Fibroblast of lung (primary cell): ENCODE measurements at regions not wholly inside any gene's neighbourhood (a gene's known extent, or its start where the extent isn't known, plus 50 kb on each side); places are given as distances from the start of the nearest gene placed in this dataset.

Experiments used
- DNase-seq, 2 donors: peaks; one replicate each; pipeline versions ENCODE4 v3.0.0 to v3.0.0-alpha.2; 2010; ENCODE audit warnings: low read depth in 2 of 2
- H2AFZ ChIP-seq: 2 replicates; pipeline ENCODE4 v1.5.1; 2012; ENCODE audit warnings: low read length, control low read depth, inconsistent platforms
- H3K27ac ChIP-seq: 2 replicates; pipeline ENCODE4 v1.5.1; 2011; ENCODE audit warnings: low read length, control low read depth; ENCODE audit not compliant: insufficient read depth
- H3K27me3 ChIP-seq: 2 replicates; pipeline ENCODE4 v1.5.1; 2011; ENCODE audit warnings: mild to moderate bottlenecking, low read length; ENCODE audit not compliant: control insufficient read depth, insufficient read depth
- H3K36me3 ChIP-seq: 2 replicates; pipeline ENCODE4 v1.5.1; 2011; ENCODE audit warnings: low read length; ENCODE audit not compliant: control insufficient read depth, insufficient read depth
- H3K4me1 ChIP-seq: 2 replicates; pipeline ENCODE4 v1.5.1; 2011; ENCODE audit warnings: low read length; ENCODE audit not compliant: control insufficient read depth, insufficient read depth; ENCODE audit errors: extremely low read depth
- H3K4me2 ChIP-seq: 2 replicates; pipeline ENCODE4 v1.5.1; 2011; ENCODE audit warnings: low read length, control low read depth; ENCODE audit not compliant: insufficient read depth; ENCODE audit errors: extremely low read depth
- H3K4me3 ChIP-seq, 4 experiments: fragments of 200-600 bp in 1 of 4; sonication (generic) in 1 of 4; replicated peaks in 1 of 4; 2 replicates each; pipeline ENCODE4 v1.5.1; 2011 to 2016; ENCODE audit warnings: low read length in 4 of 4, low read depth in 3 of 4, mild to moderate bottlenecking in 3 of 4, control low read depth in 2 of 4, inconsistent platforms in 1 of 4, mixed read lengths in 1 of 4; ENCODE audit not compliant: insufficient read depth in 1 of 4; ENCODE audit errors: control extremely low read depth in 1 of 4
- H3K79me2 ChIP-seq: 2 replicates; pipeline ENCODE4 v1.5.1; 2012; ENCODE audit warnings: mild to moderate bottlenecking, low read length, inconsistent platforms; ENCODE audit not compliant: control insufficient read depth, insufficient read depth
- H3K9ac ChIP-seq: 2 replicates; pipeline ENCODE4 v1.5.1; 2011; ENCODE audit warnings: mild to moderate bottlenecking, low read length, control low read depth; ENCODE audit not compliant: insufficient read depth
- H3K9me3 ChIP-seq: 2 replicates; pipeline ENCODE4 v1.5.1; 2012; ENCODE audit warnings: low read depth, low read length; ENCODE audit not compliant: control insufficient read depth, insufficient read depth
- H4K20me1 ChIP-seq: 2 replicates; pipeline ENCODE4 v1.5.1; 2011; ENCODE audit warnings: low read length; ENCODE audit not compliant: control insufficient read depth, insufficient read depth; ENCODE audit errors: extremely low read depth
- CTCF ChIP-seq, 2 donors: IDR thresholded peaks in 1 of 2; conservative IDR thresholded peaks in 1 of 2; 1 replicate in 1 of 2; 2 replicates in 1 of 2; pipeline ENCODE4 v1.5.1; 2011 to 2012; ENCODE audit warnings: low read length in 2 of 2, control low read depth in 1 of 2, inconsistent platforms in 1 of 2, low read depth in 1 of 2, mild to moderate bottlenecking in 1 of 2
- EZH2 ChIP-seq: IDR thresholded peaks from 2 replicates; pipeline ENCODE4 v1.5.1; 2012; ENCODE audit warnings: low read length, control low read depth, mild to moderate bottlenecking; ENCODE audit errors: missing control alignments

GRCh38 chr6:28651161-28651560 lies 125.5 kb downstream of the GPX5 start:
- no peak overlapping the region for H3K4me2 ChIP-seq
- no peaks in the 10 kb centered on the region for H3K9me3 ChIP-seq
- no peaks in the 10 kb centered on the region for H4K20me1 ChIP-seq
- no peaks in the 10 kb centered on the region for H3K79me2 ChIP-seq
- no peak overlapping the region for H3K4me3 ChIP-seq
- no peak overlapping the region for H3K9ac ChIP-seq
- no peak for TF ChIP-seq EZH2
- TF ChIP-seq CTCF (conservative IDR thresholded peaks at IDR 0.05 in 1 of 2, IDR thresholded peaks at IDR 0.05 in 1 of 2; ENCODE audit: low read depth in 1 of 2, low read length in 2 of 2), result no peak
- no peaks in the 10 kb centered on the region for H3K27me3 ChIP-seq
- H3K4me1 ChIP-seq, result no peaks in the 10 kb centered on the region
- peak in 1 of 2 donors; percentile 8 for DNase-seq
- H2AFZ ChIP-seq, result no peak overlapping the region
- H3K36me3 ChIP-seq, result no peaks in the 10 kb centered on the region
- no peak overlapping the region for H3K27ac ChIP-seq

DNA sequence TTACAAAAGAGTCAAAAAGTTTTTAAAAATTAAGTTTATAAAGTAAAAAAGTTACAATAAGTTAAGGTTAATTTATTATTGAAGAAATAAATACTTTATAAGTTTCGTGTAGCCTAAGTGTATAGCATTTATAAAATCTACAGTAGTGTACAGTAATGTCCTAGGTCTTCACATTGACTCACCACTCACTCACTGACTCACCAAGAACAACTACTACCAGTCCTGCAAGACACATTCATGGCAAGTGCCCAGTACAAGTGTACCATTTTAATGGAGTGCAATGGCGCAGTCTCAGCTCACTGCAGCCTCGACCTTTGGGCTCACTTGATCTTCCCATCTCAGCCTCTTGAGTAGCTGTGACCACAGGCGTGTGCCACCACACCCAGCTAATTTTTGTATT lies 128.2 kb downstream of the GPX5 start:
- no peak for TF ChIP-seq EZH2
- no peak for TF ChIP-seq CTCF (conservative IDR thresholded peaks at IDR 0.05 in 1 of 2, IDR thresholded peaks at IDR 0.05 in 1 of 2; ENCODE audit: low read depth in 1 of 2, low read length in 2 of 2)
- H3K27me3 ChIP-seq, result no peaks in the 10 kb centered on the region
- no peak overlapping the region for H3K4me3 ChIP-seq

DNA sequence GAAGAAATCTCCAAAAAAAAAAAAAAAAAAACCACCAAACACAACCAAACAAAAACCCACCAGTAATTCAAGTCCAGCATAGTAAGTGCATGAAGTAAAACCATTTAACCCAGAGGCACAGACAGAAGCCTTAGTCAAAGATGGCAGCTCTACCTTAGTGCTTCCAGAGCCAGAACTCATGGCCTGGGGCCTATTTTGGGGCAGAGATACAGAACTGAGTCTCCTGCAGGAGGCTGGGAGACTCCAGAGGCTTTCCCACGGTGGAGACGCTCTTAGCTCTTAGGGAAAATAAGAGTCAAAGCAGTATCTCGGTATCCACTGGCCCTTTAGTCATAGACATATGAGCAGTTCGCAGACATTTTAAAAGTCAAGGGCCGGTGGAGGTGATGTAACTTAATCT lies 129.5 kb downstream of the GPX5 start:
- Histone ChIP-seq H3K4me2 (no peak overlapping the region), H3K4me3 (no peak overlapping the region), H3K36me3 (no peaks in the 10 kb centered on the region), H3K27ac (no peak overlapping the region), H4K20me1 (no peaks in the 10 kb centered on the region), H2AFZ (no peak overlapping the region), H3K27me3 (no peaks in the 10 kb centered on the region), H3K4me1 (no peaks in the 10 kb centered on the region), H3K79me2 (no peaks in the 10 kb centered on the region), H3K9me3 (no peaks in the 10 kb centered on the region), H3K9ac (no peak overlapping the region)
- DNase-seq, result no peak
- TF ChIP-seq CTCF (conservative IDR thresholded peaks at IDR 0.05 in 1 of 2, IDR thresholded peaks at IDR 0.05 in 1 of 2; ENCODE audit: low read depth in 1 of 2, low read length in 2 of 2) (no peak), EZH2 (no peak)

More for the DNA sequence above, 128.2 kb downstream of the GPX5 start:
- DNase-seq, result no peak
- Histone ChIP-seq H3K4me2 (no peak overlapping the region), H3K79me2 (no peaks in the 10 kb centered on the region), H3K4me1 (no peaks in the 10 kb centered on the region), H3K36me3 (no peaks in the 10 kb centered on the region), H3K9ac (no peak overlapping the region), H4K20me1 (no peaks in the 10 kb centered on the region), H3K27ac (no peak overlapping the region), H2AFZ (no peak overlapping the region), H3K9me3 (no peaks in the 10 kb centered on the region)
